Nephron progenitor cell (in vitro differentiated cells): ENCODE measurements at regions not wholly inside any gene's neighbourhood (a gene's known extent, or its start where the extent isn't known, plus 50 kb on each side); places are given as distances from the start of the nearest gene placed in this dataset.
A peak's percentile ranks its signal among the peaks of the same experiment; 100 is the strongest.
"Not testable (repeated sequence)": the region's sequence is repeated elsewhere in the genome, so short reads cannot be mapped to it uniquely, and the experiment has no call there.

Experiments
- DNase-seq: peaks from one replicate; pipeline ENCODE4 v3.0.0; 2021
- H3K27ac Mint-ChIP-seq: 2 replicates; pipeline ENCODE4 v1.8.0; 2021; ENCODE audit warnings: mild to moderate bottlenecking, moderate library complexity, mixed read lengths
- H3K27me3 Mint-ChIP-seq: 2 replicates; pipeline ENCODE4 v1.8.0; 2021; ENCODE audit warnings: mild to moderate bottlenecking, low read depth, mixed read lengths; ENCODE audit not compliant: poor library complexity
- H3K36me3 Mint-ChIP-seq: 2 replicates; pipeline ENCODE4 v1.8.0; 2021; ENCODE audit warnings: low read depth, mixed read lengths
- H3K4me1 Mint-ChIP-seq: 2 replicates; pipeline ENCODE4 v1.8.0; 2021; ENCODE audit warnings: mixed read lengths
- H3K4me3 Mint-ChIP-seq: 2 replicates; pipeline ENCODE4 v1.8.0; 2021; ENCODE audit warnings: mild to moderate bottlenecking, moderate library complexity, mixed read lengths
- H3K9me3 Mint-ChIP-seq: 2 replicates; pipeline ENCODE4 v1.8.0; 2021; ENCODE audit warnings: mild to moderate bottlenecking, moderate library complexity, mixed read lengths
- CTCF ChIP-seq: fragments of 200-600 bp; sonication (generic); IDR thresholded peaks from 2 replicates; pipeline ENCODE4 v1.5.0; 2021; ENCODE audit warnings: antibody characterized with exemption

- Mint-ChIP-seq H3K27me3 (peaks cover 30% of the 10 kb centered on the region), H3K9me3 (peaks cover 17% of the 10 kb centered on the region), H3K4me3 (peak overlapping the region; percentile 76)
- DNase-seq, H3K4me1 Mint-ChIP-seq, H3K27ac Mint-ChIP-seq, H3K36me3 Mint-ChIP-seq: not testable (repeated sequence)
Observed at GRCh38 chr1:121008512-121009215, 119.1 kb downstream of the PPIAL4A start.

GRCh38 chr1:121009216-121010057, 119.9 kb downstream of the PPIAL4A start:
- H3K9me3 Mint-ChIP-seq = peaks cover 17% of the 10 kb centered on the region
- peak overlapping the region; percentile 76 for H3K4me3 Mint-ChIP-seq
- not testable (repeated sequence) for H3K36me3 Mint-ChIP-seq, H3K4me1 Mint-ChIP-seq, H3K27ac Mint-ChIP-seq
- DNase-seq = peak; percentile 22
- H3K27me3 Mint-ChIP-seq = peaks cover 30% of the 10 kb centered on the region

GRCh38 chr1:121010141-121010540, 120.6 kb downstream of the PPIAL4A start:
- not testable (repeated sequence) for DNase-seq, H3K36me3 Mint-ChIP-seq, H3K27ac Mint-ChIP-seq, H3K4me3 Mint-ChIP-seq, H3K4me1 Mint-ChIP-seq
- peaks cover 30% of the 10 kb centered on the region for H3K27me3 Mint-ChIP-seq
- peaks cover 17% of the 10 kb centered on the region for H3K9me3 Mint-ChIP-seq

DNA sequence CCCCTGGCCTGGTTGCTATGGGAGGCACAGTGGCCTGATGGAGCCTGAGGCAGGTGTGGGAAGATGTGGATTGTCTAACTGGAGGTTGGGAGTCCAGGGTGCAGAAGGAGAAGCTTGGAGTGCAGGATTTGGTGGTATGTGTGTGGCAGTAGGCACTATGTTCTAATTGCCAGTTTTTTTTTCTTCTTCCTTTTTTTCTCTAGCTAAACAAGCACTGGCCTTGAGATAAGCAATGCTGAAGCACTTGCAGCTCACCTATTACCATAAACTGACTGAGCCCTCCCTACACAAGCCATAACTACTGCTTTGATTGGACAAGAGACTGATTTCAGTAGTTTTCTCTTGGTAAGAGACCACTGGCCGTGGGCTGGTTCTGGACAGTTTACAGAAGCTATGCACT, 123.6 kb downstream of the PPIAL4A start:
- not testable (repeated sequence) for H3K36me3 Mint-ChIP-seq, DNase-seq, H3K27ac Mint-ChIP-seq, H3K4me3 Mint-ChIP-seq, H3K4me1 Mint-ChIP-seq, H3K9me3 Mint-ChIP-seq
- peaks cover 19% of the 10 kb centered on the region for H3K27me3 Mint-ChIP-seq

- not testable (repeated sequence) for H3K9me3 Mint-ChIP-seq, H3K4me1 Mint-ChIP-seq, H3K27me3 Mint-ChIP-seq, H3K36me3 Mint-ChIP-seq, H3K27ac Mint-ChIP-seq, H3K4me3 Mint-ChIP-seq
- peak; percentile 61 for DNase-seq
Observed at GRCh38 chr1:121016182-121017028, 126.8 kb downstream of the PPIAL4A start.

DNA sequence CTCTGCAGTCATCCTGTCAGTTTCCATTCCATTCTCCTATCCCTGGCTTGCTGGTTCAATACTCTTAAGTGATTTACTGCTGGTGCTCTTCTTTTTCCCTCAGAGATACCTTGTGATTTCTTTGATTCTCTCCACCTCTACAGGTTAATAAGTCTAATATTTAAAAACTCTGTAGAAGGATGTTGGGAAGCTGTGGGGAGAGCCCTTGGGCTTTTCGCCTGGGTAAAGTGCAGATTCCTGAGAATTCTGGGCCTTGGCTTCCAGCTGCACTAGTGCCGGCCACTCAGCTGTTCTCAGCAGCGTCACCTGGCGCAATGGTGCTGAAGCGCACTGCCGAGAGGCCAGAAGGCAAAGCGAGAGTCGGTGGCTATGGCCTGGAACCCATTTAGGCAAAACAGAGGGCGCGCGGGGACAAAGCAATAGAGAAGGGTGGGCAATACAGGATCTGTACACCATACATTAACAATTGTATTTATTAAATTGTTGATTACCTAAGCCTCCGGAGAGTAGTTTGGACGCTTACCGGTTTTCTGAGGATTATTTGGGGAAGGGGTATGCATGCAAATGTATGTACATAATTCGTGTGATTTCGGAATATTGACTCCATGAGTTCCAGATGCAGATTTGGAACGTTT, 130.3 kb downstream of the PPIAL4A start:
- not testable (repeated sequence) for H3K36me3 Mint-ChIP-seq, H3K9me3 Mint-ChIP-seq, H3K27ac Mint-ChIP-seq, DNase-seq, H3K4me1 Mint-ChIP-seq, H3K27me3 Mint-ChIP-seq
- peak overlapping the region; percentile 48 for H3K4me3 Mint-ChIP-seq
- peak; percentile 29 for TF ChIP-seq CTCF

DNA sequence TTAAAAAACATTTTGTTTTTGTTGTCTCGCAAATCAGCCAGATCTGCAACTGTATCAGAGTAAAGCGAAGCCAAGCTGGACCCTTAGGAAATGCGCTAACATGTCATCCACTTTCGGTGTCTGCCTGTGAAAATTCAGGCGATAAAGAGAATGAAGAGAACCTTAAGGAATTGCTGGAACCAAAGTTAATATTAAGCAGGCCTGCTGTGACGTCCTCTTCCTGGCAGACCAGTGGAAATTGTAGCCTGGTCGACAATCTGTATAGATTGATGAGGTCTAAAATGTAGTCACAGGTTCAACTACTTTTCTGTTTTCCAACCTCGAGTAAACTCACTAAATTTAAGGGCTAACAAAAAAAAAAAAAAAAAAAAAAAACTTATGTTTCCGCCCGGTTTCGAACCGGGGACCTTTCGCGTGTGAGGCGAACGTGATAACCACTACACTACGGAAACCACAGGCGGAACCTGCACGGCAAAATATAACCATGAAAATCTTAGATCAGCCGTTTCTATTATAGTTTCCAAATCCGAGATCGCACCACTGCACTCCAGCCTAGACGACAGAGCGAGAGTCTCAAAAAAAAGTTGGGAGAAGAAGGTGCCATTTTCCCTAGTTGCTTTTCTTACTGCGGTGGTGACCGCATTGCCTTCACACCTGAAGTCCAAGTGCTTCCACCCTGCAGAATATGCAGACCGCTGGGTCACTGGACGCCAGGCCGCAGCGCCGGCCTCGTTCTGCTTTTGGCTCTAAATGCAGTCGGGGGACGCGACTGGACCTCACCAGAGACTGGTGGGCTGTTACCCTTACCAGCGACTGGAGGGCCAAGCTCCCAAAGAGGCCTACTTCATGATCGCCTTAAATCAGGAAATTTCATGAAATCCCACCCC, 131.0 kb downstream of the PPIAL4A start:
- not testable (repeated sequence) for H3K27me3 Mint-ChIP-seq, H3K9me3 Mint-ChIP-seq, H3K4me1 Mint-ChIP-seq, H3K36me3 Mint-ChIP-seq
- Mint-ChIP-seq H3K4me3 (peak overlapping the region; percentile 71), H3K27ac (peak overlapping the region; percentile 48)
- peak; percentile 74 for DNase-seq

DNA sequence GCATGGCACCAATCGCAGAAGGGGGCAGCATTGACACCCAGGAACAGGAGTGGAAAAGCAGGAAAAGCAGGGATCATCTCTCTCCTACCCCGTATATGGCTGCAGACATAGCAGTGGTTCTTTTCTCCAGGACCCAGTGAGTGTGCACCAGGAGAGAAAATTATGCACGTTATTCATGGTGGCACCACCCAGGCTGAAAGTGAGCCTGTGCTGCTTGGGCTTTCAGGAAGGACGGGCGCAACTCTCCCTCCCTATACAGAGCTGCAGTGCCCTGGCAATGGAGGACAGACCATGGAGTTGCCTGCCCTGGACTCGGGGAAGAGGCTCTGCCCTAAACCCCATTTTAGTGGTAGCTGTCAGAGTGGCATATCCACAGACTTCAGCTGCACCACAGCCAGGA, 132.1 kb downstream of the PPIAL4A start:
- not testable (repeated sequence) for H3K9me3 Mint-ChIP-seq, H3K36me3 Mint-ChIP-seq, H3K4me1 Mint-ChIP-seq, H3K4me3 Mint-ChIP-seq, DNase-seq, H3K27ac Mint-ChIP-seq, H3K27me3 Mint-ChIP-seq

DNA sequence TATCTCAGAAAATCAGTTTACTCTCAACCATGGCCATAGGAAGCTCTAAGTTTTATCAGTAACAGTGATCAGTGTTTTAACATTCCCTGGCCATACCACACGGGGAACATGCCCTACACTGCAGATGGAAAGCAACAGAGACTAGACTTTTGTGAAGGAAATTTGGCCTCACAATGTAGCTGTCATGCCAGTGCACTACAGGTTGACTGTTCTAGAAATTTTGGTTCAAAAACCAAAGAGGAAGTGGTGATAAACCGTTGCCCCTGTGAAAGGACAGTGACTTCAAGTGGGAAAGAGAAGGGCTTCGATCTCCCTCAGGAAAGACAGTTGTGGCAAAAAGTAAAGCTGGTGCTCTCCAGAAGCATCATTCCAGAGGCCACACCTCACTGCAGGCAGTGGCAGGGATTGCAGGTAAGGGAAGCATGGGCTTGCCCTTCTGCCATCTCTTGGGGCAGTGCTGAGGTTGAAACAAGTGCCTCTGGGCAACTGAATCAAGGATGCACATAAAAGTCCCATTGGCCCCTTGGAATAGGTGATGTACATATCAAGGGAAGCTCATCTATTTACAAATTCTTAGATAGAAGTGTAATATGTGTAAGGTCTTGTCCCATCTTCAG, 143.4 kb downstream of the PPIAL4A start:
- not testable (repeated sequence) for H3K9me3 Mint-ChIP-seq, H3K27me3 Mint-ChIP-seq, H3K4me1 Mint-ChIP-seq, H3K27ac Mint-ChIP-seq, H3K36me3 Mint-ChIP-seq, H3K4me3 Mint-ChIP-seq, DNase-seq

GRCh38 chr1:121036792-121037191, 147.2 kb downstream of the PPIAL4A start:
- not testable (repeated sequence) for H3K36me3 Mint-ChIP-seq, H3K27me3 Mint-ChIP-seq, DNase-seq, H3K9me3 Mint-ChIP-seq, H3K27ac Mint-ChIP-seq, H3K4me3 Mint-ChIP-seq, H3K4me1 Mint-ChIP-seq

- not testable (repeated sequence) for H3K4me3 Mint-ChIP-seq, DNase-seq, H3K9me3 Mint-ChIP-seq, H3K27me3 Mint-ChIP-seq, H3K27ac Mint-ChIP-seq, H3K4me1 Mint-ChIP-seq, H3K36me3 Mint-ChIP-seq
Observed at GRCh38 chr1:121040974-121041373, 143.2 kb downstream of the FAM72B start.

- not testable (repeated sequence) for H3K4me1 Mint-ChIP-seq, H3K27ac Mint-ChIP-seq, H3K4me3 Mint-ChIP-seq, H3K36me3 Mint-ChIP-seq, H3K9me3 Mint-ChIP-seq, H3K27me3 Mint-ChIP-seq, DNase-seq
Observed at GRCh38 chr1:121041497-121041896, 142.6 kb downstream of the FAM72B start.
